OCI-LY7 (cell line): ENCODE measurements at regions not wholly inside any gene's neighbourhood (a gene's known extent, or its start where the extent isn't known, plus 50 kb on each side); places are given as distances from the start of the nearest gene placed in this dataset.

Source experiments
- BruUV-seq: library from RNA; stranded (reverse); fragments of 400-500 nt; replicated peaks from 2 replicates; lab custom pipeline; 2021; lab: Mats Ljungman, UMichigan
- CTCF ChIA-PET: fragments of 300-600 bp; sonication (Branson Sonifier 250); formaldehyde crosslinking; loops from one replicate; lab custom pipeline; 2022; ENCODE audit warnings: antibody characterized with exemption; ENCODE audit not compliant: unreplicated experiment; lab: Charles Lee
- POLR2A ChIA-PET: fragments of 300-600 bp; sonication (Branson Sonifier 250); formaldehyde crosslinking; loops from one replicate; lab custom pipeline; 2022; ENCODE audit warnings: antibody characterized with exemption; lab: Charles Lee
- DNase-seq: peaks from one replicate; pipeline ENCODE4 v3.0.0-alpha.2; 2015; ENCODE audit warnings: low spot score
- H2AFZ ChIP-seq: fragments of 200-600 bp; sonication (generic), shearing (Covaris generic); 2 replicates; pipeline ENCODE4 v1.6.1; 2014; ENCODE audit warnings: mild to moderate bottlenecking, antibody characterized with exemption, low read length, moderate library complexity
- H3K27ac ChIP-seq: fragments of 200-600 bp; sonication (generic); 2 replicates; pipeline ENCODE4 v1.5.1; 2014; ENCODE audit warnings: mixed run types, low read depth, mild to moderate bottlenecking, moderate library complexity, low read length, inconsistent platforms; ENCODE audit not compliant: poor library complexity, severe bottlenecking
- H3K36me3 ChIP-seq: fragments of 200-600 bp; sonication (generic); 2 replicates; pipeline ENCODE4 v1.6.1; 2014; ENCODE audit warnings: mild to moderate bottlenecking, antibody characterized with exemption, low read length, moderate library complexity, mixed read lengths; ENCODE audit not compliant: insufficient read depth
- H3K4me1 ChIP-seq: fragments of 200-600 bp; sonication (generic); 2 replicates; pipeline ENCODE4 v1.5.1; 2014; ENCODE audit warnings: mild to moderate bottlenecking, low read length; ENCODE audit not compliant: insufficient read depth, poor library complexity, severe bottlenecking
- H3K4me2 ChIP-seq: fragments of 200-600 bp; sonication (generic); 2 replicates; pipeline ENCODE4 v1.6.1; 2014; ENCODE audit warnings: mild to moderate bottlenecking, low read length
- H3K4me3 ChIP-seq: fragments of 200-600 bp; sonication (generic); 2 replicates; pipeline ENCODE4 v1.5.1; 2014; ENCODE audit warnings: mild to moderate bottlenecking, low read depth, low read length; ENCODE audit not compliant: poor library complexity, severe bottlenecking
- H3K79me2 ChIP-seq: fragments of 200-600 bp; sonication (generic); 2 replicates; pipeline ENCODE4 v1.6.1; 2016; ENCODE audit warnings: low read depth, mild to moderate bottlenecking, low read length, moderate library complexity, mixed read lengths; ENCODE audit not compliant: insufficient read depth
- H3K9me2 ChIP-seq: fragments of 200-600 bp; sonication (generic); 2 replicates; pipeline ENCODE4 v1.6.1; 2016; ENCODE audit warnings: mild to moderate bottlenecking, low read length, mixed read lengths; ENCODE audit not compliant: insufficient read depth
- H3K9me3 ChIP-seq: fragments of 200-600 bp; sonication (generic); 2 replicates; pipeline ENCODE4 v1.6.1; 2014; ENCODE audit warnings: mild to moderate bottlenecking, mixed run types, low read length, mixed read lengths
- H4K20me1 ChIP-seq: fragments of 200-600 bp; sonication (generic); 2 replicates; pipeline ENCODE4 v1.6.1; 2014; ENCODE audit warnings: mild to moderate bottlenecking, antibody characterized with exemption, low read length, moderate library complexity, mixed read lengths; ENCODE audit not compliant: insufficient read depth
- EZH2phosphoT487 ChIP-seq: fragments of 200-600 bp; sonication (generic); IDR thresholded peaks from 2 replicates; pipeline ENCODE4 v1.6.1; 2018; ENCODE audit warnings: low read depth, borderline replicate concordance, mild to moderate bottlenecking, mixed run types, antibody characterized with exemption, low read length, moderate library complexity, mixed read lengths
- intact Hi-C: fragments of 100-400 bp; cut with micrococcal nuclease; formaldehyde crosslinking; loops from one replicate; pipeline ENCODE4 v1.10.0; 2022; ENCODE audit not compliant: unreplicated experiment
- TF ChIP-seq, protein P1 (sequence below): fragments of 200-600 bp; sonication (generic); conservative IDR thresholded peaks from 2 replicates; pipeline ENCODE4 v1.5.1; 2014; ENCODE audit warnings: mild to moderate bottlenecking, antibody characterized with exemption, low read length, moderate library complexity, mixed read lengths

DNA sequence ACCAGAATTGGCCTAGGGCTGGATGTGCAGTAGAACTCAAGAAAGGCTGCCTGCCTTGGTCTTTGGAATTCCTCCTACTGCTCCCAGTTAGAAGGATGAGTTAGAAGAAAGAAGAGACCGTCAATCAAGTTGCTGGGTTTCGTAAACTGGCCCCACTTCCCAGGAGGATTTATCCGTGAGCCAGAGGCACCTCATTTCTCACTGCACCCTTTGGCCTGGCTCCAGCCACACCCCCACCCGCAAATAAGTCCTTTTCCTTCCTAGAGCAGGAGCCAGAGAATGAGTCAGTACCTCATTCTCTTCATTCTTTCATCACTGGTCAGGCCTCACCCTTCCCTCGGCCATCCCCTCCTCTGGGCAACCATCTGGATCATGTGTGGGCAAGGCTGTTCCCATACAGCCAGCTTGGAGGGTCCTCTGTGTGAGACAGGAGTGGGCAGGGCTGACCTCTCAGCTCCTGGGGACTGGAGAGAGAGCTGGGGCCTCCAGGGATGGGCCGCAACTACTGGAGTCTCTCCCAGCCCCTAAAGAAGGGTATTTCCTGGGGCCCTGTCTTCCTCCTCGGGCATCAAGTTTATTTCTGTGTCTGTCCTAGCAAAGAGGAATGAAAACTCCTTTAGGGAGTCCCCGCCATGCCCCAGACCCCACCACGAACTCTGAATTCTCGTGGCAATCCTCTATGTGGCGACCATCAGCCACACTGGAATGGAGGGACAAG lies 87.2 kb upstream of the DUSP5 start:
- peak overlapping the region; percentile 25 for H3K27ac ChIP-seq
- intact Hi-C loops, result no loop called here
- CTCF ChIA-PET, result interaction anchor here (3.8 kb wide), 1 partner anchor 56 kb away, joined by 15 read pairs; no protein-coding TSS in a partner anchor
- H3K36me3 ChIP-seq, result no peaks in the 10 kb centered on the region
- H3K4me1 ChIP-seq, result peaks cover 79% of the 10 kb centered on the region
- peak overlapping the region; percentile 57 for H3K4me3 ChIP-seq
- TF ChIP-seq, protein P1, sequence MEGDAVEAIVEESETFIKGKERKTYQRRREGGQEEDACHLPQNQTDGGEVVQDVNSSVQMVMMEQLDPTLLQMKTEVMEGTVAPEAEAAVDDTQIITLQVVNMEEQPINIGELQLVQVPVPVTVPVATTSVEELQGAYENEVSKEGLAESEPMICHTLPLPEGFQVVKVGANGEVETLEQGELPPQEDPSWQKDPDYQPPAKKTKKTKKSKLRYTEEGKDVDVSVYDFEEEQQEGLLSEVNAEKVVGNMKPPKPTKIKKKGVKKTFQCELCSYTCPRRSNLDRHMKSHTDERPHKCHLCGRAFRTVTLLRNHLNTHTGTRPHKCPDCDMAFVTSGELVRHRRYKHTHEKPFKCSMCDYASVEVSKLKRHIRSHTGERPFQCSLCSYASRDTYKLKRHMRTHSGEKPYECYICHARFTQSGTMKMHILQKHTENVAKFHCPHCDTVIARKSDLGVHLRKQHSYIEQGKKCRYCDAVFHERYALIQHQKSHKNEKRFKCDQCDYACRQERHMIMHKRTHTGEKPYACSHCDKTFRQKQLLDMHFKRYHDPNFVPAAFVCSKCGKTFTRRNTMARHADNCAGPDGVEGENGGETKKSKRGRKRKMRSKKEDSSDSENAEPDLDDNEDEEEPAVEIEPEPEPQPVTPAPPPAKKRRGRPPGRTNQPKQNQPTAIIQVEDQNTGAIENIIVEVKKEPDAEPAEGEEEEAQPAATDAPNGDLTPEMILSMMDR, result no peak
- no peak for TF ChIP-seq EZH2phosphoT487
- POLR2A ChIA-PET, result interaction anchor here (1.2 to 3.1 kb wide), 4 partner anchors 11 to 43 kb away, joined by 4 to 20 read pairs (median 10); no protein-coding TSS in a partner anchor
- H3K79me2 ChIP-seq, result no peaks in the 10 kb centered on the region
- peak overlapping the region; percentile 89 for H3K4me2 ChIP-seq
- no peaks in the 10 kb centered on the region for H4K20me1 ChIP-seq
- H3K9me2 ChIP-seq, result no peaks in the 10 kb centered on the region
- H3K9me3 ChIP-seq, result no peaks in the 10 kb centered on the region
- H2AFZ ChIP-seq, result peak overlapping the region; percentile 61; the same call in 1 of the 2 replicates
- no peak for DNase-seq
- TSS peak; percentile 83 for BruUV-seq

DNA sequence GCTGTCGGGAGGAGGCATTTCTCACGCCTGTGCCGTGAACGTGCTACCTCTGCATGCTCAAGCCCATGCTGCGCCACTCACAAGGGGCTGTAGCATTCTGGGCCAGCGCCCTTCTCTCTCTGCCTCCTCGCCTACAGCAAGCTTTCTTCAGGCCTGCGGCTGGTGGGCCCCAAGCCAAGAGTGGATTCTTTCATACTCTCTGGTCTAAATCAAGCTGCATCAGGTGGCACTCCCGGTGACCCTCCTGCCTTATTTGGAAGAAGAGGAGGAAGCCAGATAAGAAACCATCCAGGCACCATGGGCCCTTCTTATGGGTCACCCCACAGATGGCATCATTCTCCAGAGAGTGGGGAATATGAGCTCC lies 86.7 kb upstream of the DUSP5 start:
- DNase-seq, result no peak
- Histone ChIP-seq H3K9me2 (no peaks in the 10 kb centered on the region), H3K9me3 (no peaks in the 10 kb centered on the region), H3K79me2 (no peaks in the 10 kb centered on the region), H3K4me2 (peak overlapping the region; percentile 89), H4K20me1 (no peaks in the 10 kb centered on the region), H3K4me3 (no peak overlapping the region), H2AFZ (no peak overlapping the region), H3K36me3 (no peaks in the 10 kb centered on the region), H3K27ac (peak overlapping the region; percentile 85), H3K4me1 (peaks cover 85% of the 10 kb centered on the region)
- CTCF ChIA-PET, result interaction anchor here (3.8 kb wide), 1 partner anchor 56 kb away, joined by 15 read pairs; no protein-coding TSS in a partner anchor
- POLR2A ChIA-PET, result interaction anchor here (0.9 to 3.1 kb wide), 7 partner anchors 10 to 92 kb away, joined by 3 to 20 read pairs (median 6); no protein-coding TSS in a partner anchor
- no peak for TF ChIP-seq EZH2phosphoT487
- TF ChIP-seq, protein P1, result no peak
- intact Hi-C loops, result no loop called here
- BruUV-seq, result no TSS peak
